K562 (cell line): ENCODE measurements at regions not wholly inside any gene's neighbourhood (a gene's known extent, or its start where the extent isn't known, plus 50 kb on each side); places are given as distances from the start of the nearest gene placed in this dataset.

Experiments
- ATAC-seq: fragments of 200-7000 bp; cut with Tn5 transposase; 3 replicates; pipeline ENCODE4 v1.9.1; 2020; ENCODE audit warnings: moderate library complexity
- BruUV-seq: library from RNA; stranded (reverse); fragments of 400-500 nt; replicated peaks from 2 replicates; lab custom pipeline; 2021; lab: Mats Ljungman, UMichigan
- CTCF ChIA-PET: fragments of 300-600 bp; formaldehyde crosslinking; extraction: SDS; loops from one replicate; lab custom pipeline; 2021; ENCODE audit warnings: low intra/inter-chr PET ratio; lab: Yijun Ruan, JAX
- POLR2A ChIA-PET: fragments of 300-600, 350-650 bp; sonication (Branson Sonifier 250); formaldehyde crosslinking; extraction: SDS; loops from one replicate; lab custom pipeline; 2021; ENCODE audit warnings: antibody characterized with exemption, inconsistent platforms; lab: Yijun Ruan, JAX
- DNase-seq, 4 experiments: peaks; one replicate each; pipeline versions ENCODE4 v3.0.0 to v3.0.0-alpha.2; 2011 to 2018; ENCODE audit warnings: low spot score in 3 of 4, mixed read lengths in 3 of 4; ENCODE audit errors: extremely low read depth in 1 of 4
- FAIRE-seq: peaks from 2 replicates; lab custom pipeline; 2011; peaks lifted over from hg19 to GRCh38; lab: Jason Lieb, UNC
- H2AFZ ChIP-seq: 2 replicates; pipeline ENCODE4 v1.6.0; 2011; ENCODE audit warnings: low read depth, low read length, control low read depth, inconsistent platforms
- H3K27ac ChIP-seq: fragments of 200-600 bp; 3 replicates; pipeline ENCODE4 v1.8.0; 2011; ENCODE audit warnings: low read depth, mild to moderate bottlenecking, control low read depth, inconsistent platforms, low read length, moderate library complexity, mixed read lengths; ENCODE audit errors: extremely low read depth
- H3K27me3 ChIP-seq, 2 experiments: fragments of 300-600 bp in 1 of 2; 2 replicates in 1 of 2; 3 replicates in 1 of 2; pipeline versions ENCODE4 v1.6.0 to v1.8.0; 2011; ENCODE audit warnings: inconsistent platforms in 2 of 2, low read length in 2 of 2, mild to moderate bottlenecking in 1 of 2, mixed read lengths in 1 of 2, moderate library complexity in 1 of 2; ENCODE audit not compliant: control insufficient read depth in 2 of 2, insufficient read depth in 2 of 2
- H3K36me3 ChIP-seq: fragments of 300-600 bp; 3 replicates; pipeline ENCODE4 v1.8.0; 2011; ENCODE audit warnings: mild to moderate bottlenecking, low read length, inconsistent platforms; ENCODE audit not compliant: control insufficient read depth, insufficient read depth
- H3K4me1 ChIP-seq, 2 experiments: fragments of 200-600 bp in 1 of 2; replicated peaks in 1 of 2; 2 replicates in 1 of 2; 3 replicates in 1 of 2; pipeline versions ENCODE4 v1.5.1 to v1.8.0; 2011; ENCODE audit warnings: inconsistent platforms in 2 of 2, low read length in 2 of 2, mild to moderate bottlenecking in 1 of 2, mixed read lengths in 1 of 2, moderate library complexity in 1 of 2; ENCODE audit not compliant: control insufficient read depth in 2 of 2, insufficient read depth in 2 of 2
- H3K4me2 ChIP-seq: 2 replicates; pipeline ENCODE4 v1.6.1; 2011; ENCODE audit warnings: low read length, control low read depth, inconsistent platforms, mixed read lengths; ENCODE audit not compliant: insufficient read depth
- H3K4me3 ChIP-seq: fragments of 200-600 bp; sonication (generic), shearing (Covaris generic); 2 replicates; pipeline ENCODE4 v1.5.1; 2016; ENCODE audit warnings: control low read depth, inconsistent platforms
- H3K79me2 ChIP-seq: fragments of 200-600 bp; 3 replicates; pipeline ENCODE4 v1.8.0; 2011; ENCODE audit warnings: low read length, inconsistent platforms; ENCODE audit not compliant: control insufficient read depth, insufficient read depth
- H3K9ac ChIP-seq, 2 experiments: 2 replicates each; pipeline versions ENCODE4 v1.6.0 to v1.6.1; 2011; ENCODE audit warnings: low read depth in 2 of 2, low read length in 2 of 2, control low read depth in 1 of 2, inconsistent platforms in 1 of 2, mild to moderate bottlenecking in 1 of 2, mixed read lengths in 1 of 2; ENCODE audit not compliant: insufficient read depth in 1 of 2
- H3K9me1 ChIP-seq: one replicate; pipeline ENCODE4 v1.6.0; 2011; ENCODE audit warnings: inconsistent platforms, mild to moderate bottlenecking, low read length, moderate library complexity; ENCODE audit not compliant: control insufficient read depth, insufficient read depth
- H3K9me3 ChIP-seq: replicated peaks from 2 replicates; pipeline ENCODE4 v1.5.1; 2011; ENCODE audit warnings: low read depth, low read length, inconsistent platforms; ENCODE audit not compliant: control insufficient read depth, insufficient read depth
- H4K20me1 ChIP-seq: replicated peaks from 2 replicates; pipeline ENCODE4 v1.6.1; 2011; ENCODE audit warnings: low read length, inconsistent platforms, mixed read lengths; ENCODE audit not compliant: control insufficient read depth, insufficient read depth
- ARID1B ChIP-seq: fragments of 450-650 bp; IDR thresholded peaks from 2 replicates; pipeline ENCODE4 v1.6.1; 2016; ENCODE audit warnings: antibody characterized with exemption, mild to moderate bottlenecking, inconsistent platforms
- ARID2 ChIP-seq: fragments of 450-650 bp; IDR thresholded peaks from 2 replicates; pipeline ENCODE4 v1.6.1; 2017; ENCODE audit warnings: antibody characterized with exemption, mild to moderate bottlenecking
- ATF4 ChIP-seq: fragments of 450-650 bp; formaldehyde crosslinking; IDR thresholded peaks from 2 replicates; pipeline ENCODE4 v1.4.0; 2022; ENCODE audit warnings: mild to moderate bottlenecking, moderate library complexity
- CEBPG ChIP-seq, 3 experiments: fragments of 200-800 bp in 1 of 3; sonication (Bioruptor generic) in 1 of 3; sonication (generic) in 1 of 3; formaldehyde crosslinking in 1 of 3; IDR thresholded peaks in 2 of 3; conservative IDR thresholded peaks in 1 of 3; 2 replicates each; pipeline versions ENCODE4 v1.6.1 to v1.8.0; 2016 to 2022; ENCODE audit warnings: missing compliant biosample characterization in 2 of 3, missing genetic modification characterization in 2 of 3, mild to moderate bottlenecking in 1 of 3, missing genetic modification reagents in 1 of 3
- ETV1 ChIP-seq: fragments of 450-650 bp; conservative IDR thresholded peaks from 2 replicates; pipeline ENCODE4 v1.6.1; 2016; ENCODE audit warnings: missing genetic modification characterization, control low read depth, low read depth, missing compliant biosample characterization
- FOS ChIP-seq: IDR thresholded peaks from 3 replicates; pipeline ENCODE4 v1.6.1; 2011; ENCODE audit not compliant: insufficient read length; ENCODE audit errors: extremely low read depth
- FOXA1 ChIP-seq: fragments of 450-650 bp; IDR thresholded peaks from 2 replicates; pipeline ENCODE4 v1.6.1; 2016; ENCODE audit warnings: mild to moderate bottlenecking, borderline replicate concordance
- NR2C1 ChIP-seq, 2 experiments: fragments of 450-650 bp; IDR thresholded peaks; 2 replicates each; pipeline ENCODE4 v1.6.1; 2017; ENCODE audit warnings: mild to moderate bottlenecking in 2 of 2, antibody characterized with exemption in 1 of 2, inconsistent platforms in 1 of 2, missing compliant biosample characterization in 1 of 2, missing genetic modification characterization in 1 of 2
- NR2C2 ChIP-seq, 2 experiments: fragments of 200-800 bp in 1 of 2; sonication (Bioruptor generic) in 1 of 2; sonication (generic) in 1 of 2; formaldehyde crosslinking in 1 of 2; IDR thresholded peaks; 2 replicates each; pipeline versions ENCODE4 v1.6.1 to v1.8.0; 2016 to 2022; ENCODE audit warnings: mild to moderate bottlenecking in 1 of 2, missing compliant biosample characterization in 1 of 2, missing genetic modification characterization in 1 of 2, missing genetic modification reagents in 1 of 2
- POLR3G ChIP-seq: IDR thresholded peaks from 2 replicates; pipeline ENCODE4 v1.6.1; 2011; ENCODE audit not compliant: insufficient read length, insufficient replicate concordance; ENCODE audit errors: extremely low read depth
- RBM25 ChIP-seq: fragments of 200-400 bp; formaldehyde crosslinking; IDR thresholded peaks from 2 replicates; pipeline ENCODE4 v1.6.1; 2018; ENCODE audit warnings: low read length, low read depth, moderate library complexity; ENCODE audit not compliant: severe bottlenecking
- RFX1 ChIP-seq: fragments of 450-650 bp; IDR thresholded peaks from 2 replicates; pipeline ENCODE4 v1.6.1; 2016; ENCODE audit warnings: mild to moderate bottlenecking, moderate library complexity
- RUNX1 ChIP-seq: sonication (generic); IDR thresholded peaks from 2 replicates; pipeline ENCODE4 v1.6.1; 2016; ENCODE audit warnings: antibody characterized with exemption, low read depth
- ZNF224 ChIP-seq: sonication (generic); formaldehyde crosslinking; IDR thresholded peaks from 2 replicates; pipeline ENCODE4 v1.8.0; 2022; ENCODE audit warnings: mild to moderate bottlenecking, missing genetic modification reagents
- ZNF324 ChIP-seq: fragments of 250-450 bp; sonication (Bioruptor Pico); IDR thresholded peaks from 2 replicates; pipeline ENCODE4 v1.4.0; 2020; ENCODE audit warnings: mild to moderate bottlenecking
- WGBS: fragments of 100-300 bp; shearing (Covaris generic); methylation state at CpG from one replicate; pipeline ENCODE4 v1.1.6; 2016; ENCODE audit warnings: low coverage, mixed read lengths; ENCODE audit not compliant: insufficient coverage; ENCODE audit errors: missing lambda C conversion rate; 5-methylcytosine and 5-hydroxymethylcytosine counted together
- in situ Hi-C: fragments of 300-500 bp; cut with MboI; formaldehyde crosslinking; loops from 4 replicates; pipeline ENCODE4 v1.15.0; 2018; ENCODE audit warnings: inconsistent platforms, mixed read lengths
- intact Hi-C: fragments of 100-400 bp; cut with micrococcal nuclease; formaldehyde crosslinking; loops from 2 replicates; pipeline ENCODE4 v1.14.2; 2022
- TF ChIP-seq, protein P1 (sequence below): sonication (generic); formaldehyde crosslinking; IDR thresholded peaks from 2 replicates; pipeline ENCODE4 v1.4.0; 2020; ENCODE audit warnings: mild to moderate bottlenecking, missing genetic modification reagents

DNA sequence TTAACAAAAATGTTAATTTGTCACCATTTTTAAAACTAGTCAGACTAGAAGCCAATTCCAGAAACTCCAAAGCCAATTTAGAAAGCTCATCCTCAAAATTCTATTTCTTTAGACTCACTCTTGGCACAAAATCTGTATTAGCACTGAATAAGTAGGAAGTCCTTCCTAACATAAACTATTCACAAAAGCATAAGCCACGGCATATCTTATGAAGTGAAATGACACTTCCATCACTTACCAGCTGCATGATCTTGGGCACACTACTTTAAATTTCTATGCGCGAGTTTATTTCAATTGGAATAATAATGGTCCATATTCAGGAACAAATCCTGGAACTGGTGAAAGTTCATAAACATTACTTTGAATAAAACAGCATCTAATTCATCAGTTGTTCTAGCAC, 1544.0 kb downstream of the TECRL start:
- Histone ChIP-seq H3K9me1 (no peaks in the 10 kb centered on the region), H3K4me2 (no peak overlapping the region), H2AFZ (no peak overlapping the region), H3K27ac (no peak overlapping the region), H3K9me3 (no peaks in the 10 kb centered on the region), H3K4me1 (no peaks in the 10 kb centered on the region), H3K4me3 (no peak overlapping the region), H3K9ac (no peak overlapping the region), H3K79me2 (no peaks in the 10 kb centered on the region), H3K36me3 (no peaks in the 10 kb centered on the region), H4K20me1 (no peaks in the 10 kb centered on the region), H3K27me3 (no peaks in the 10 kb centered on the region)
- ChIA-PET CTCF (no interaction called here), POLR2A (no interaction called here)
- FAIRE-seq, result no peak
- intact Hi-C loops, result no loop called here
- no peak for DNase-seq
- in situ Hi-C loops, result no loop called here
- no TSS peak for BruUV-seq
- TF ChIP-seq ZNF224 (CRISPR knock-in tag), result no peak
- TF ChIP-seq, protein P1, sequence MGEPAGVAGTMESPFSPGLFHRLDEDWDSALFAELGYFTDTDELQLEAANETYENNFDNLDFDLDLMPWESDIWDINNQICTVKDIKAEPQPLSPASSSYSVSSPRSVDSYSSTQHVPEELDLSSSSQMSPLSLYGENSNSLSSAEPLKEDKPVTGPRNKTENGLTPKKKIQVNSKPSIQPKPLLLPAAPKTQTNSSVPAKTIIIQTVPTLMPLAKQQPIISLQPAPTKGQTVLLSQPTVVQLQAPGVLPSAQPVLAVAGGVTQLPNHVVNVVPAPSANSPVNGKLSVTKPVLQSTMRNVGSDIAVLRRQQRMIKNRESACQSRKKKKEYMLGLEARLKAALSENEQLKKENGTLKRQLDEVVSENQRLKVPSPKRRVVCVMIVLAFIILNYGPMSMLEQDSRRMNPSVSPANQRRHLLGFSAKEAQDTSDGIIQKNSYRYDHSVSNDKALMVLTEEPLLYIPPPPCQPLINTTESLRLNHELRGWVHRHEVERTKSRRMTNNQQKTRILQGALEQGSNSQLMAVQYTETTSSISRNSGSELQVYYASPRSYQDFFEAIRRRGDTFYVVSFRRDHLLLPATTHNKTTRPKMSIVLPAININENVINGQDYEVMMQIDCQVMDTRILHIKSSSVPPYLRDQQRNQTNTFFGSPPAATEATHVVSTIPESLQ (CRISPR knock-in tag), result no peak
- TF ChIP-seq FOXA1, result no peak
- no peak for TF ChIP-seq POLR3G
- no peak for TF ChIP-seq RUNX1
- no peak for TF ChIP-seq FOS
- no peak for TF ChIP-seq ATF4 (CRISPR knock-in tag)
- no peak for TF ChIP-seq ZNF324 (CRISPR knock-in tag)
- no peak for TF ChIP-seq ARID2
- TF ChIP-seq CEBPG (CRISPR knock-in tag; IDR thresholded peaks at IDR 0.05), result no peak
- no peak for TF ChIP-seq CEBPG (tag; conservative IDR thresholded peaks at IDR 0.05 in 1 of 2, IDR thresholded peaks at IDR 0.05 in 1 of 2)
- no peak for TF ChIP-seq ETV1 (tag)
- TF ChIP-seq RFX1, result no peak
- no peak for TF ChIP-seq ARID1B
- no peak for TF ChIP-seq NR2C1 (IDR thresholded peaks at IDR 0.05)
- TF ChIP-seq NR2C1 (tag; IDR thresholded peaks at IDR 0.05), result no peak
- TF ChIP-seq NR2C2 (CRISPR knock-in tag; IDR thresholded peaks at IDR 0.05), result no peak
- no peak for TF ChIP-seq NR2C2 (tag; IDR thresholded peaks at IDR 0.05)
- TF ChIP-seq RBM25, result no peak
- 4% methylated on average over 3 of the region's 3 CpGs for WGBS
- ATAC-seq, result no peak
